ENCODE measurements at regions not wholly inside any gene's neighbourhood (a gene's known extent, or its start where the extent isn't known, plus 50 kb on each side); places are given as distances from the start of the nearest gene placed in this dataset.

DNA sequence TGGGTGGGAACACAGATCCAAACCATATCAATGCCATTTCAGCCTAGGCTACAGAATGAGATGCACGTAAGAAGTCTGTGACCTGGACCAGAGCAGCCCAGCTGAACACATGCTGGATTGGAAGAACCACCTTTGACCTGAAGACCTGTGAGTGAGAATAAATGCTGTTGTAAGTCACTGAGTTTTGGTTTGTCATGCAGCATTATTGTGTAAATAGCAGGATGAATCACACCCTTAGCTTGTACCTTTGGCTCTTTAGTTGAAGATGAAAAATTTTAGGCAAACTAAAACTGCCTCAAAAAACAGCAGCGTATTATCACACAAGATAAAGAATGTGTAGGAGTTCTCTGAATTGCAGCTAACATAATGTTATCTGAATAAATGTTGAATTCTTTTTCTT is 199.4 kb upstream of the LRIG3 start:
- no peak for TF ChIP-seq POLR2A (IDR thresholded peaks at IDR 0.05)
- no peak for TF ChIP-seq CTCF (IDR thresholded peaks at IDR 0.05)
- Histone ChIP-seq H3K27me3 (no peaks in the 10 kb centered on the region), H3K9me3 (replicated peaks in 1 of 3) (no peaks in the 10 kb centered on the region), H3K36me3 (replicated peaks in 1 of 2) (no peaks in the 10 kb centered on the region), H3K4me3 (no peak overlapping the region), H3K4me1 (replicated peaks in 1 of 2) (no peaks in the 10 kb centered on the region), H3K27ac (no peak overlapping the region)
- 68 to 84% (median 77%) methylated on average over 2 of the region's 2 CpGs for WGBS, 4 donors
- intact Hi-C loops (cut with DNase I) = no loop called here
- no peak for DNase-seq

- Histone ChIP-seq H3K27ac (no peak overlapping the region), H3K4me3 (no peak overlapping the region), H3K27me3 (no peaks in the 10 kb centered on the region), H3K4me1 (replicated peaks in 1 of 2) (no peaks in the 10 kb centered on the region), H3K36me3 (replicated peaks in 1 of 2) (no peaks in the 10 kb centered on the region), H3K9me3 (replicated peaks in 1 of 3) (no peaks in the 10 kb centered on the region)
- intact Hi-C loops (cut with DNase I) = no loop called here
- WGBS, 4 donors = 80 to 89% (median 82%) methylated on average over 3 of the region's 3 CpGs
- no peak for DNase-seq
- TF ChIP-seq POLR2A (IDR thresholded peaks at IDR 0.05) (no peak), CTCF (IDR thresholded peaks at IDR 0.05) (no peak)
These were observed 198.1 kb upstream of the LRIG3 start for GRCh38 chr12:59118356-59118755.

DNA sequence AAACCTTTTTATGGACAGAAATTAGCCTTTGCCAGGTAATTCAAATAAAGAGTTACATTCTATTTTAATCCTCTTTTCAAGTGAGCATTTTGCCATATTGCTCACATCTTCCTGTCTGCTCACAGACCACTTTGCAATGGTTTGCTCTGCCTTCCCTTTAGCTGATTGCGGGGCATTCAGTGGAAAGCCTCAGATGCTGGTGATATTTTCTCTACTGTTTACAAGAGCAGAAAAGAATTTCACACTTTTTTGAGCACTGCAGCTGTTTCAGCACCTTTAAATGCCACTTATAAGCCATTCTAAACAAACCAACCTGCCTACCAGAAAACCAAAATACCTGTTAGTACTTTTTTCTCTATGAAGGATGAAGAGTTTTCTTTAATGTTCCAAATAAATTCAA is 195.7 kb upstream of the LRIG3 start:
- H3K9me3 ChIP-seq (replicated peaks in 1 of 3) = no peaks in the 10 kb centered on the region
- WGBS, 4 donors = 84 to 94% (median 86%) methylated on average over 1 of the region's 1 CpG
- H3K27ac ChIP-seq = no peak overlapping the region
- no peaks in the 10 kb centered on the region for H3K27me3 ChIP-seq
- no peaks in the 10 kb centered on the region for H3K36me3 ChIP-seq (replicated peaks in 1 of 2)
- H3K4me3 ChIP-seq = no peak overlapping the region
- TF ChIP-seq CTCF (IDR thresholded peaks at IDR 0.05) = no peak
- no peak for TF ChIP-seq POLR2A (IDR thresholded peaks at IDR 0.05)
- intact Hi-C loops (cut with DNase I) = no loop called here
- H3K4me1 ChIP-seq (replicated peaks in 1 of 2) = no peaks in the 10 kb centered on the region
- DNase-seq = no peak

DNA sequence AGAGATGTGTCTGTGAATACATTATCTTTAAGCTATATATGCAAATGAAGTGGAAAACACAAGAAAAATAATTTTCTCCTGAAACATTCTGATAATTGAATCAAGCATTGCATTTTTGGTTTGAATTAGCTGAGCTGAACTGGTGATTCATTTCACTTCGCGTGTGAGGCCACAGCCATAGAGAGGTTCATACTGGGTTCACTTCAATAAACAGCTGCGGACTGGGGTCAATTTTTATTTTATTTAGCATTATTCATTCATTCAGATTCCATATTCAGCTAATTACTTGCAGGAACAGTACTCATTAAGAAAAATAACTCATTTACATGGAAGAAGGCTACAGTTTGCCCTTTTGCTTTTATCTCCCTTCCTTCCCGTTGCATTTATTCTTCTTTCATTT is 195.2 kb upstream of the LRIG3 start:
- H3K36me3 ChIP-seq (replicated peaks in 1 of 2) = no peaks in the 10 kb centered on the region
- H3K9me3 ChIP-seq (replicated peaks in 1 of 3) = no peaks in the 10 kb centered on the region
- intact Hi-C loops (cut with DNase I) = no loop called here
- WGBS, 4 donors = 80 to 88% (median 85%) methylated on average over 4 of the region's 4 CpGs
- no peaks in the 10 kb centered on the region for H3K4me1 ChIP-seq (replicated peaks in 1 of 2)
- no peak overlapping the region for H3K27ac ChIP-seq
- DNase-seq = no peak
- no peak for TF ChIP-seq POLR2A (IDR thresholded peaks at IDR 0.05)
- no peak for TF ChIP-seq CTCF (IDR thresholded peaks at IDR 0.05)
- H3K27me3 ChIP-seq = no peaks in the 10 kb centered on the region
- H3K4me3 ChIP-seq = no peak overlapping the region
